ENCODE measurements at regions not wholly inside any gene's neighbourhood (a gene's known extent, or its start where the extent isn't known, plus 50 kb on each side); places are given as distances from the start of the nearest gene placed in this dataset.

- no peak overlapping the region for H3K27ac ChIP-seq
- no peaks in the 10 kb centered on the region for H3K9me3 ChIP-seq
- no peak for TF ChIP-seq POLR2A (IDR thresholded peaks at IDR 0.05)
- TF ChIP-seq, protein P1, sequence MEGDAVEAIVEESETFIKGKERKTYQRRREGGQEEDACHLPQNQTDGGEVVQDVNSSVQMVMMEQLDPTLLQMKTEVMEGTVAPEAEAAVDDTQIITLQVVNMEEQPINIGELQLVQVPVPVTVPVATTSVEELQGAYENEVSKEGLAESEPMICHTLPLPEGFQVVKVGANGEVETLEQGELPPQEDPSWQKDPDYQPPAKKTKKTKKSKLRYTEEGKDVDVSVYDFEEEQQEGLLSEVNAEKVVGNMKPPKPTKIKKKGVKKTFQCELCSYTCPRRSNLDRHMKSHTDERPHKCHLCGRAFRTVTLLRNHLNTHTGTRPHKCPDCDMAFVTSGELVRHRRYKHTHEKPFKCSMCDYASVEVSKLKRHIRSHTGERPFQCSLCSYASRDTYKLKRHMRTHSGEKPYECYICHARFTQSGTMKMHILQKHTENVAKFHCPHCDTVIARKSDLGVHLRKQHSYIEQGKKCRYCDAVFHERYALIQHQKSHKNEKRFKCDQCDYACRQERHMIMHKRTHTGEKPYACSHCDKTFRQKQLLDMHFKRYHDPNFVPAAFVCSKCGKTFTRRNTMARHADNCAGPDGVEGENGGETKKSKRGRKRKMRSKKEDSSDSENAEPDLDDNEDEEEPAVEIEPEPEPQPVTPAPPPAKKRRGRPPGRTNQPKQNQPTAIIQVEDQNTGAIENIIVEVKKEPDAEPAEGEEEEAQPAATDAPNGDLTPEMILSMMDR (IDR thresholded peaks at IDR 0.05), result no peak
- no peaks in the 10 kb centered on the region for H3K4me1 ChIP-seq
- DNase-seq, result no peak
- no peaks in the 10 kb centered on the region for H3K36me3 ChIP-seq
- H3K4me3 ChIP-seq, result no peak overlapping the region
- no peaks in the 10 kb centered on the region for H3K27me3 ChIP-seq
- intact Hi-C loops (cut with DNase I; ENCODE audit: low total_unique reads), result no loop called here
These were observed 688.3 kb upstream of the CHORDC1 start for GRCh38 chr11:90911192-90911591.

GRCh38 chr11:90908074-90908473, 685.2 kb upstream of the CHORDC1 start:
- H3K4me1 ChIP-seq, result no peaks in the 10 kb centered on the region
- H3K36me3 ChIP-seq, result no peaks in the 10 kb centered on the region
- intact Hi-C loops (cut with DNase I; ENCODE audit: low total_unique reads), result no loop called here
- H3K4me3 ChIP-seq, result no peak overlapping the region
- H3K27me3 ChIP-seq, result no peaks in the 10 kb centered on the region
- no peak for TF ChIP-seq POLR2A (IDR thresholded peaks at IDR 0.05)
- TF ChIP-seq, protein P1 (IDR thresholded peaks at IDR 0.05), result no peak
- DNase-seq, result no peak
- H3K9me3 ChIP-seq, result no peaks in the 10 kb centered on the region
- no peak overlapping the region for H3K27ac ChIP-seq

DNA sequence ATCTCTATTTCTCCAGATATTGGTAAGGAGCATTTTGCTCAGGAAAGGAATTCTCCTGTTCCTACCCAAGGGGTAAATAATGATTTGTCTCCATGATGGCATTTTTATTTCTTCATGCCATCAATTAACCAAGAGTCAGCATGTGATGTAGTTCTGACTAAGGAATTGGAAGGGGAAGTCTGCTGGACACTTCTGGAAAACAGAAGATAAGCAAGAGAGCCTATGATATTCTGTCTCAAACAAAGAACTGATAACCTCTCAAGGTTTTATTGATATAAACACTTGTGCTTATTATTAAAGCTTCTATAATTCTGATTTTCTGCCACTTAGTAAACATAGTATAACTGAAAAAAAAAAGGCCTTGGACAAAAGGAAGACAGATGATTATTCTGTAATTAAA, 673.0 kb upstream of the CHORDC1 start:
- intact Hi-C loops (cut with DNase I; ENCODE audit: low total_unique reads), result no loop called here
- TF ChIP-seq, protein P1 (IDR thresholded peaks at IDR 0.05), result no peak
- no peak for TF ChIP-seq POLR2A (IDR thresholded peaks at IDR 0.05)
- no peaks in the 10 kb centered on the region for H3K4me1 ChIP-seq
- no peaks in the 10 kb centered on the region for H3K36me3 ChIP-seq
- no peak overlapping the region for H3K4me3 ChIP-seq
- H3K9me3 ChIP-seq, result no peaks in the 10 kb centered on the region
- DNase-seq, result no peak
- H3K27ac ChIP-seq, result no peak overlapping the region
- H3K27me3 ChIP-seq, result no peaks in the 10 kb centered on the region

DNA sequence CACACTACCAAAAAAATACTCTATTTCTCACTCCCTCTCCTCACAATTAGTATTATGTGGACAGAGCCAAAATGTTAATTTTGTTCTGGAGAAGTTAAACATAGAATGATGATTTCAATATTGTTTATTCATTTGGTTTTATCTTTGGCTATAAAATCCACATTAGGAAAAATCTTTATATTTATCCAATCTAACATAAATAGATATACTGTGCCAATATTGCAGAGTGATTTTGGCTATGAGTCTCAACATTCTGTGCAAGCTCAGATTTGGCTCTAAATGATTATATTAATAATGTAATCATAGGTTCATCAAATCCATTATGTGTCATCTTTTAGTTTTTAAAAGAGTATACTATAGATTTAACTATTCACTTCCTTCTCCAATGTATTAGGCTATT, 667.5 kb upstream of the CHORDC1 start:
- Histone ChIP-seq H3K36me3 (no peaks in the 10 kb centered on the region), H3K4me1 (no peaks in the 10 kb centered on the region), H3K9me3 (no peaks in the 10 kb centered on the region), H3K27ac (no peak overlapping the region), H3K4me3 (no peak overlapping the region), H3K27me3 (no peaks in the 10 kb centered on the region)
- TF ChIP-seq, protein P1 (IDR thresholded peaks at IDR 0.05), result no peak
- TF ChIP-seq POLR2A (IDR thresholded peaks at IDR 0.05), result no peak
- no peak for DNase-seq
- intact Hi-C loops (cut with DNase I; ENCODE audit: low total_unique reads), result no loop called here

DNA sequence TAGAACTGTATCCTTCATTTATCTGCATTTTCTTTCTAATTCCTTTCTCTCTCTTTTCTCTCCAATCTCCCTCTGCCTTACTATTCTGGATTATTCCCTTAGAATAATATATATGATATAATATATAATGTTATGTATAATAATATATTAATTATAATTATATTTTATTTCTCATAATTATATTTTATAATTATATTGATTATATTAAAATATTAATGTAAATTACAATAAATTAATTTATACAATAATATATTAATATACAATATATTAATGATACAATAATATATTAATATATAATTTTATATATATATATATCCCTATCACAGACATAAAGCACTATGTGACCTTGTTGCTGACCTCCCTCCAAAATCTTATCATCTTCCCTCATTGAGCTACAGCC, 661.3 kb upstream of the CHORDC1 start:
- no peaks in the 10 kb centered on the region for H3K9me3 ChIP-seq
- no peak overlapping the region for H3K4me3 ChIP-seq
- no peak overlapping the region for H3K27ac ChIP-seq
- intact Hi-C loops (cut with DNase I; ENCODE audit: low total_unique reads), result no loop called here
- no peak for TF ChIP-seq POLR2A (IDR thresholded peaks at IDR 0.05)
- TF ChIP-seq, protein P1 (IDR thresholded peaks at IDR 0.05), result no peak
- no peaks in the 10 kb centered on the region for H3K27me3 ChIP-seq
- H3K36me3 ChIP-seq, result no peaks in the 10 kb centered on the region
- no peak for DNase-seq
- no peaks in the 10 kb centered on the region for H3K4me1 ChIP-seq
